ENCODE measurements at regions not wholly inside any gene's neighbourhood (a gene's known extent, or its start where the extent isn't known, plus 50 kb on each side); places are given as distances from the start of the nearest gene placed in this dataset.
A peak's percentile ranks its signal among the peaks of the same experiment; 100 is the strongest.

GRCh38 chr4:112752510-112752909 is 115.6 kb downstream of the LARP7 start:
- H2BK12ac ChIP-seq (ENCODE audit: low read length), result no peak overlapping the region

DNA sequence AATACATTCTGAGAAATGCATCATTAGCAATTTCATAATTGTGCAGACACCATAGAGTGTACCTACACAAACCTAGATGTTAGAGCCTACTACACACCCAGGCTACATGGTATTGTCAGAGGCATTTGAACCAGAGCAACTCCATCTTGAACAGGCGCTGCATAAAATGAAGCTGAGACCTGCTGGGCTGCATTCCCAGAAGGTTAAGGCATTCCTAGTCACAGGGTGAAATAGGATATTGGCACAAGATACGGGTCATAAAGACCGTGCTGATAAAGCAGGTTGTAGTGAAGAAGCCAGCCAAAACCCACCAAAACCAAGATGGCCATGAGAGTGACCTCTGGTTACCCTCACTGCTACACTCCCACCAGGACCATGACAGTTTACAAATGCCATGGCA is 116.4 kb downstream of the LARP7 start:
- Histone ChIP-seq H3K4me2 (ENCODE audit: low read length) (no peak overlapping the region), H3K4me1 (ENCODE audit: control insufficient read depth in 1 of 2, insufficient read depth in 2 of 2, low read length in 2 of 2) (peaks cover 4 to 8% of the 10 kb centered on the region in 2 experiments), H3K36me3 (ENCODE audit: control insufficient read depth in 1 of 2, insufficient read depth in 2 of 2, low read length in 2 of 2) (no peaks in the 10 kb centered on the region), H3K9me3 (ENCODE audit: insufficient read depth, low read depth, low read length) (no peaks in the 10 kb centered on the region), H3K18ac (ENCODE audit: low read length) (no peak overlapping the region), H3K4ac (ENCODE audit: low read depth, low read length) (no peak overlapping the region), H2AK5ac (ENCODE audit: low read length) (no peak overlapping the region), H2BK5ac (ENCODE audit: low read depth, low read length, poor library complexity) (no peak overlapping the region), H4K12ac (ENCODE audit: low read depth, low read length) (no peak overlapping the region), H2AFZ (ENCODE audit: insufficient read depth, low read length, poor library complexity) (no peak overlapping the region), H3K79me1 (ENCODE audit: low read length) (no peaks in the 10 kb centered on the region), H4K91ac (ENCODE audit: low read depth, low read length) (no peak overlapping the region), H3K79me2 (ENCODE audit: control insufficient read depth, insufficient read depth, low read length, poor library complexity) (no peaks in the 10 kb centered on the region), H3K9ac (ENCODE audit: low read length) (no peak overlapping the region), H3K4me3 (ENCODE audit: low read depth, low read length) (no peak overlapping the region), H3K27me3 (ENCODE audit: insufficient read depth, low read length) (no peaks in the 10 kb centered on the region), H2BK12ac (ENCODE audit: low read length) (no peak overlapping the region), H2BK120ac (ENCODE audit: insufficient read depth, low read length, poor library complexity) (no peak overlapping the region), H4K8ac (ENCODE audit: low read depth, low read length) (no peak overlapping the region), H3K14ac (ENCODE audit: low read length) (no peak overlapping the region), H3K27ac (ENCODE audit: low read depth, low read length) (no peak overlapping the region), H3K23ac (ENCODE audit: low read length) (no peak overlapping the region)
- DNase-seq, result peak; percentile 75 to 91
- WGBS (ENCODE audit: extremely low coverage, insufficient coverage, insufficient read length), result no CpG with 5 or more reads among the region's 3 CpGs

More at GRCh38 chr4:112752510-112752909, 115.6 kb downstream of the LARP7 start:
- Histone ChIP-seq H2AFZ (ENCODE audit: insufficient read depth, low read length, poor library complexity) (no peak overlapping the region), H2AK5ac (ENCODE audit: low read length) (no peak overlapping the region), H3K4me3 (ENCODE audit: low read depth, low read length) (no peak overlapping the region), H3K4ac (ENCODE audit: low read depth, low read length) (no peak overlapping the region), H3K14ac (ENCODE audit: low read length) (no peak overlapping the region), H3K4me2 (ENCODE audit: low read length) (no peak overlapping the region), H3K9ac (ENCODE audit: low read length) (no peak overlapping the region), H2BK5ac (ENCODE audit: low read depth, low read length, poor library complexity) (no peak overlapping the region), H3K36me3 (ENCODE audit: control insufficient read depth in 1 of 2, insufficient read depth in 2 of 2, low read length in 2 of 2) (no peaks in the 10 kb centered on the region), H3K18ac (ENCODE audit: low read length) (no peak overlapping the region), H3K27me3 (ENCODE audit: insufficient read depth, low read length) (no peaks in the 10 kb centered on the region), H3K27ac (ENCODE audit: low read depth, low read length) (no peak overlapping the region), H3K9me3 (ENCODE audit: insufficient read depth, low read depth, low read length) (no peaks in the 10 kb centered on the region), H3K79me1 (ENCODE audit: low read length) (no peaks in the 10 kb centered on the region), H3K4me1 (ENCODE audit: control insufficient read depth in 1 of 2, insufficient read depth in 2 of 2, low read length in 2 of 2) (peaks cover 4 to 8% of the 10 kb centered on the region in 2 experiments), H3K79me2 (ENCODE audit: control insufficient read depth, insufficient read depth, low read length, poor library complexity) (no peaks in the 10 kb centered on the region), H4K91ac (ENCODE audit: low read depth, low read length) (no peak overlapping the region), H2BK120ac (ENCODE audit: insufficient read depth, low read length, poor library complexity) (no peak overlapping the region), H4K8ac (ENCODE audit: low read depth, low read length) (no peak overlapping the region), H3K23ac (ENCODE audit: low read length) (no peak overlapping the region), H4K12ac (ENCODE audit: low read depth, low read length) (no peak overlapping the region)
- no peak for DNase-seq
- WGBS (ENCODE audit: extremely low coverage, insufficient coverage, insufficient read length), result no CpG with 5 or more reads among the region's 3 CpGs

- H3K27ac ChIP-seq (ENCODE audit: low read depth, low read length), result no peak overlapping the region
Measured at GRCh38 chr4:112759313-112759712, 122.4 kb downstream of the LARP7 start.

DNA sequence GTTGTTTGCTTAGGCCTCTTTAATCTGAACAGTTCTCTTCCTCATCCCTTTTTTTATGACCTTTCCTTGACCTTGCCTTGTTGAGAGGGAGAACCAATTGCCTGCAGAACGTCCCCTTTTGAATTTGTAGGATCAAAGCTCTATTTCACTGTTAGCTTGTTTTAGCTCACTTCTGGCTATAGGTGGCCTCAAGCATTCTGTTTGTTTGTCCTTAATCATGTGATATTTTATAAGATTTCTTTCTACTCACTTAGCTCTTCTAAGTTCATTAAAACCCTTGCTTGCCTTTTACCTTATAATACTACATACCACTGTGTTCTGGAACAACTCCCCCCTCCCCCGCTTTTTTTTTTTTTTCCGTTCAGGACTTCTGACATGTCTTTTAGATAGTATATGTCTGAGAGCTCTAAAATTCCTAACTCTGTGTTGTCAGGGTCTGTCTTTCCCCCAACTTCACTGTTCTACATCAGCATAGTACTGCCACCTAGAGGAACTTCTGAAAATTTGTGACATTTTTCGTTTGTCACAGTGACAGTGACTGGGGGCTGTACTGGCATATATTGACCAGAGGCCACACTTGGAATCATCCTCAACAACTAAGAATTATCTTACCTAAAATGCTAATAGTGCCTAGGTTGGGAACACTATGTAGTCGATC is 128.5 kb downstream of the LARP7 start:
- no peak overlapping the region for H3K4ac ChIP-seq (ENCODE audit: low read depth, low read length)
- no peak overlapping the region for H3K14ac ChIP-seq (ENCODE audit: low read length)
- H3K4me2 ChIP-seq (ENCODE audit: low read length), result no peak overlapping the region
- H3K9me3 ChIP-seq (ENCODE audit: insufficient read depth, low read depth, low read length), result no peaks in the 10 kb centered on the region
- H2BK120ac ChIP-seq (ENCODE audit: insufficient read depth, low read length, poor library complexity), result no peak overlapping the region
- no peaks in the 10 kb centered on the region for H3K79me2 ChIP-seq (ENCODE audit: control insufficient read depth, insufficient read depth, low read length, poor library complexity)
- no peak overlapping the region for H4K91ac ChIP-seq (ENCODE audit: low read depth, low read length)
- H4K8ac ChIP-seq (ENCODE audit: low read depth, low read length), result no peak overlapping the region
- H3K23ac ChIP-seq (ENCODE audit: low read length), result no peak overlapping the region
- no peak overlapping the region for H3K4me3 ChIP-seq (ENCODE audit: low read depth, low read length)
- H3K79me1 ChIP-seq (ENCODE audit: low read length), result no peaks in the 10 kb centered on the region
- H3K36me3 ChIP-seq (ENCODE audit: control insufficient read depth in 1 of 2, insufficient read depth in 2 of 2, low read length in 2 of 2), result no peaks in the 10 kb centered on the region
- H2BK5ac ChIP-seq (ENCODE audit: low read depth, low read length, poor library complexity), result no peak overlapping the region
- no peak overlapping the region for H2BK12ac ChIP-seq (ENCODE audit: low read length)
- H3K9ac ChIP-seq (ENCODE audit: low read length), result no peak overlapping the region
- H4K12ac ChIP-seq (ENCODE audit: low read depth, low read length), result no peak overlapping the region
- peak in 1 of 2 donors; percentile 56 for DNase-seq
- H2AFZ ChIP-seq (ENCODE audit: insufficient read depth, low read length, poor library complexity), result no peak overlapping the region
- H3K4me1 ChIP-seq (ENCODE audit: control insufficient read depth in 1 of 2, insufficient read depth in 2 of 2, low read length in 2 of 2), result no peaks in the 10 kb centered on the region
- H2AK5ac ChIP-seq (ENCODE audit: low read length), result no peak overlapping the region
- no peaks in the 10 kb centered on the region for H3K27me3 ChIP-seq (ENCODE audit: insufficient read depth, low read length)
- no peak overlapping the region for H3K18ac ChIP-seq (ENCODE audit: low read length)
- H3K27ac ChIP-seq (ENCODE audit: low read depth, low read length), result no peak overlapping the region
- no CpG with 5 or more reads among the region's 5 CpGs for WGBS (ENCODE audit: extremely low coverage, insufficient coverage, insufficient read length)

More at GRCh38 chr4:112759313-112759712, 122.4 kb downstream of the LARP7 start:
- H3K4me3 ChIP-seq (ENCODE audit: low read depth, low read length), result no peak overlapping the region
- H3K79me1 ChIP-seq (ENCODE audit: low read length), result no peaks in the 10 kb centered on the region
- no peak overlapping the region for H4K12ac ChIP-seq (ENCODE audit: low read depth, low read length)
- no peak overlapping the region for H2BK120ac ChIP-seq (ENCODE audit: insufficient read depth, low read length, poor library complexity)
- H2AFZ ChIP-seq (ENCODE audit: insufficient read depth, low read length, poor library complexity), result no peak overlapping the region
- H4K91ac ChIP-seq (ENCODE audit: low read depth, low read length), result no peak overlapping the region
- no peak overlapping the region for H3K9ac ChIP-seq (ENCODE audit: low read length)
- no peak for DNase-seq
- H3K4me2 ChIP-seq (ENCODE audit: low read length), result no peak overlapping the region
- no peak overlapping the region for H2BK12ac ChIP-seq (ENCODE audit: low read length)
- no peaks in the 10 kb centered on the region for H3K36me3 ChIP-seq (ENCODE audit: control insufficient read depth in 1 of 2, insufficient read depth in 2 of 2, low read length in 2 of 2)
- H3K79me2 ChIP-seq (ENCODE audit: control insufficient read depth, insufficient read depth, low read length, poor library complexity), result no peaks in the 10 kb centered on the region
- no peak overlapping the region for H3K18ac ChIP-seq (ENCODE audit: low read length)
- H3K4ac ChIP-seq (ENCODE audit: low read depth, low read length), result no peak overlapping the region
- H3K23ac ChIP-seq (ENCODE audit: low read length), result no peak overlapping the region
- no CpG with 5 or more reads among the region's 4 CpGs for WGBS (ENCODE audit: extremely low coverage, insufficient coverage, insufficient read length)
- H3K14ac ChIP-seq (ENCODE audit: low read length), result no peak overlapping the region
- no peaks in the 10 kb centered on the region for H3K4me1 ChIP-seq (ENCODE audit: control insufficient read depth in 1 of 2, insufficient read depth in 2 of 2, low read length in 2 of 2)
- no peak overlapping the region for H2AK5ac ChIP-seq (ENCODE audit: low read length)
- H2BK5ac ChIP-seq (ENCODE audit: low read depth, low read length, poor library complexity), result no peak overlapping the region
- no peaks in the 10 kb centered on the region for H3K27me3 ChIP-seq (ENCODE audit: insufficient read depth, low read length)
- no peak overlapping the region for H4K8ac ChIP-seq (ENCODE audit: low read depth, low read length)
- H3K9me3 ChIP-seq (ENCODE audit: insufficient read depth, low read depth, low read length), result no peaks in the 10 kb centered on the region

Measured in trophoblast cell (in vitro differentiated cells and primary cell).